ENCODE measurements at regions not wholly inside any gene's neighbourhood (a gene's known extent, or its start where the extent isn't known, plus 50 kb on each side); places are given as distances from the start of the nearest gene placed in this dataset.

DNA sequence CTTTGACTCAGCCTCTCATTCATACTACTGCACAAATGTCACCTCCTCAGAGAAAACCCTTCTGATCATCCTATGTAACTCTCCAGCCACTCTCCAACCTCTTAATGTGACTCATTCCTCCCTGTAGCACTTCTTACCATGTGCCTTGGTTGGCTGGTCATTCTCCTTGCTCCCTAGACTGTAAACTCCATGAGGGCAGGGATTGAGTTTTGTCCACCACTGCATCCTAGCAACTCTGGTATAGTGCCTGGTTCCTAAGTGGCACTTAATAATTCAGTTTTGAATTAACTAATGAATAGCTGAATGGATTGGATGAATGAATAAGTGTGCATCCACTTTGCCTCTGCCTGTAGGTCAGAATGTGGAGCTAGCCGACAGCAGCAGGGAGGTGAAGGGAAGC is 202.5 kb upstream of the HES1 start:
- no peak overlapping the region for H3K27ac Mint-ChIP-seq
- no peak for TF ChIP-seq CTCF (IDR thresholded peaks at IDR 0.05)
- no peak for DNase-seq
- H3K27me3 Mint-ChIP-seq (ENCODE audit: low read depth, poor library complexity), result peaks cover 5% of the 10 kb centered on the region
- no peaks in the 10 kb centered on the region for H3K36me3 Mint-ChIP-seq (ENCODE audit: low read depth)
- H3K9me3 Mint-ChIP-seq, result no peaks in the 10 kb centered on the region
- H3K4me1 Mint-ChIP-seq, result peaks cover 6% of the 10 kb centered on the region
- H3K4me3 Mint-ChIP-seq, result no peak overlapping the region

DNA sequence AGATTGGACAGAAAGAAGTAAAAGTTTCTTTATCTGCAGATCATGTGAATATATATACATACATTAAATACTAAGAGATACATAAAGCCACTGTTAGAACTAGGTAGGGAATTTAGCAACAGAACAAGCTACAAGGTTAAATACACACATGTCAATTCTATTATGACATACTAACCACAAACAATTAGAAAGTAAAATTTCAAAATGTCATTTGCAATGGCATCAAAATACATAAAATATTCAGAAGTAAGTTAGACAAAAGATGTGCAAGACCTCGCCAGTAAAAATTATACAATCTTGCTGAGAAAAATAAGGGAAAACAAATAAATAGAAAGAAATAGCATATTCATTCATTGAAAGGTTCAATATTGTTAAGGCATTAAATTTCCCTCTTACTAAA is 200.0 kb upstream of the HES1 start:
- Mint-ChIP-seq H3K9me3 (no peaks in the 10 kb centered on the region), H3K27me3 (ENCODE audit: low read depth, poor library complexity) (peaks cover 18% of the 10 kb centered on the region), H3K4me3 (no peak overlapping the region), H3K4me1 (peaks cover 19% of the 10 kb centered on the region), H3K27ac (no peak overlapping the region), H3K36me3 (ENCODE audit: low read depth) (no peaks in the 10 kb centered on the region)
- no peak for DNase-seq
- no peak for TF ChIP-seq CTCF (IDR thresholded peaks at IDR 0.05)

DNA sequence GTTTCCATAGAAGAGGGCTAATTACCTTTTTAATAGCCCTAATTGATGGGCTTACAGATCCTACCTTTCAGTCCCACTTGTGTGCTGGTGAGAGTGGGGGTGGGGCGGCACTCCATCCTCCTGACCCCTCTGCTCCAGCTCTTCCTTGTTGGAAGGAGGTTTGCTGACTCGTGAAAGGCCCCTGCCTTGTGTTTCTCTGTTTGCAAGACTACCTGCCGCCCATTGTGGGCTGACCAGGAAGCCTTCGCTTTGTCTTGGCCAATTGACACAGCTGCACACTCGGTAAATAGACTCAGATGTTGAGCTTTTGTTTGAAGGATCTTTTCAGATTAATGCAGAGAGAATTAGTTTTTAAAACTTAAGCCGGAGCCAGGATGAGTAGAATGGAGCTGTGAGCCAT is 197.3 kb upstream of the HES1 start:
- Mint-ChIP-seq H3K9me3 (no peaks in the 10 kb centered on the region), H3K4me3 (no peak overlapping the region), H3K36me3 (ENCODE audit: low read depth) (no peaks in the 10 kb centered on the region), H3K27ac (no peak overlapping the region), H3K27me3 (ENCODE audit: low read depth, poor library complexity) (peaks cover 31% of the 10 kb centered on the region), H3K4me1 (peaks cover 35% of the 10 kb centered on the region)
- TF ChIP-seq CTCF (IDR thresholded peaks at IDR 0.05), result no peak
- DNase-seq, result no peak

DNA sequence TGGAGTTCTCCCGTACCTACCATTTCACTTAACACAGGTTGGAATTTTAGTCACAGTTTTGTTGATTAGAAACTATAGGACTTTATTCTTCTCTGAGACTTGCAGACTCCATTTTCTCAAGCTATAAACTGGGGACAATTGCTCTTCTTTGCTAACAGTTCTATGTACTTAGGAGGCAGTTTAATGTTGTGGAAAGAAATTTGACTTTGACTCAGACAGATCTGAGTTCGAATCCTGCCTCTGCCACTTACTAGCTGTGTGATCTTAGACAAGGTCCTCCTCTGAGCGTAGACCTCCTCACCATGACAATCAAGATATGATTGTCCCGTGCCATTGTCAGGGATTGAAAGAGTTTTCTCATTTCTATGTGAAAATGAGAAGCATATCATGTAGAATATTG is 196.4 kb upstream of the HES1 start:
- no peaks in the 10 kb centered on the region for H3K36me3 Mint-ChIP-seq (ENCODE audit: low read depth)
- H3K27me3 Mint-ChIP-seq (ENCODE audit: low read depth, poor library complexity), result peaks cover 40% of the 10 kb centered on the region
- no peak for TF ChIP-seq CTCF (IDR thresholded peaks at IDR 0.05)
- DNase-seq, result no peak
- no peak overlapping the region for H3K27ac Mint-ChIP-seq
- no peaks in the 10 kb centered on the region for H3K9me3 Mint-ChIP-seq
- peaks cover 44% of the 10 kb centered on the region for H3K4me1 Mint-ChIP-seq
- no peak overlapping the region for H3K4me3 Mint-ChIP-seq

DNA sequence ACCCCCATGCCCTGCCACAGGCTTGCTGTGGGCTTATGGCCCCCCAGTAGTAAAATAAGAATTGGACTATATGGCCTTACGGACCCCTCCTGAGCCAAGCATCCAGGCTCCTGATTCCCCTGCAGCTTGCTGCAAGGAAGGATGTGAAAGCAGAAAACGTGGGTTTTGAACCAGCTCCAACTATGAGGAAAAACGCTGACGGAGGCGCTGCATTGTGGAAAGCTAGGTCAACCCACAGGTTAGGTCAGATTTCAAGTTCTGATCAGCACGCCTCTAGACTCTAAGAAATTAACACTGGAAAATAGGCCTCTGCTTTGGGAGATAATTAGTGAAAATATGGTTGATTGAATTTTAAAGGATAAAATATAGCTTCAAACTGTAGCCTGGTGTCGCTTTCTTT is 195.4 kb upstream of the HES1 start:
- no peak for DNase-seq
- peaks cover 50% of the 10 kb centered on the region for H3K27me3 Mint-ChIP-seq (ENCODE audit: low read depth, poor library complexity)
- no peaks in the 10 kb centered on the region for H3K36me3 Mint-ChIP-seq (ENCODE audit: low read depth)
- H3K4me3 Mint-ChIP-seq, result no peak overlapping the region
- H3K9me3 Mint-ChIP-seq, result no peaks in the 10 kb centered on the region
- peaks cover 54% of the 10 kb centered on the region for H3K4me1 Mint-ChIP-seq
- no peak overlapping the region for H3K27ac Mint-ChIP-seq
- TF ChIP-seq CTCF (IDR thresholded peaks at IDR 0.05), result no peak

GRCh38 chr3:193941486-193941885 is 194.5 kb upstream of the HES1 start:
- Mint-ChIP-seq H3K4me3 (no peak overlapping the region), H3K4me1 (peaks cover 56% of the 10 kb centered on the region), H3K27ac (no peak overlapping the region), H3K36me3 (ENCODE audit: low read depth) (no peaks in the 10 kb centered on the region), H3K9me3 (no peaks in the 10 kb centered on the region), H3K27me3 (ENCODE audit: low read depth, poor library complexity) (peaks cover 53% of the 10 kb centered on the region)
- no peak for TF ChIP-seq CTCF (IDR thresholded peaks at IDR 0.05)
- no peak for DNase-seq

All from nephron progenitor cell (in vitro differentiated cells).